SK-N-SH treated with all-trans-retinoic acid at 6 μM for 48 hours (cell line): ENCODE measurements at regions not wholly inside any gene's neighbourhood (a gene's known extent, or its start where the extent isn't known, plus 50 kb on each side); places are given as distances from the start of the nearest gene placed in this dataset.

Source experiments
- ARNTL ChIP-seq: fragments of 450-650 bp; formaldehyde crosslinking; IDR thresholded peaks from 2 replicates; pipeline ENCODE4 v1.5.0; 2020; ENCODE audit warnings: low read depth, mild to moderate bottlenecking, moderate library complexity, borderline replicate concordance
- CSRNP3 ChIP-seq: fragments of 250-450 bp; sonication (Bioruptor Pico); IDR thresholded peaks from 2 replicates; pipeline ENCODE4 v1.5.1; 2021; ENCODE audit warnings: mild to moderate bottlenecking, moderate library complexity
- ISL1 ChIP-seq: fragments of 250-450 bp; sonication (Bioruptor Pico); IDR thresholded peaks from 2 replicates; pipeline ENCODE4 v2.1.2; 2022; ENCODE audit warnings: mild to moderate bottlenecking, moderate library complexity
- RARB ChIP-seq: fragments of 250-450 bp; sonication (Bioruptor Pico); IDR thresholded peaks from 2 replicates; pipeline ENCODE4 v1.8.0; 2021; ENCODE audit warnings: mild to moderate bottlenecking, moderate library complexity
- SNAI2 ChIP-seq: fragments of 250-450 bp; sonication (Bioruptor Pico); IDR thresholded peaks from 2 replicates; pipeline ENCODE4 v1.5.0; 2020; ENCODE audit warnings: mild to moderate bottlenecking, moderate library complexity
- ZC3H10 ChIP-seq: fragments of 250-450 bp; sonication (Bioruptor Pico); IDR thresholded peaks from 2 replicates; pipeline ENCODE4 v1.5.1; 2021; ENCODE audit warnings: mild to moderate bottlenecking, moderate library complexity
- ZFP3 ChIP-seq: fragments of 250-450 bp; sonication (Bioruptor Pico); IDR thresholded peaks from 2 replicates; pipeline ENCODE4 v1.5.0; 2020; ENCODE audit warnings: mild to moderate bottlenecking, moderate library complexity
- ZFP30 ChIP-seq: fragments of 450-650 bp; formaldehyde crosslinking; IDR thresholded peaks from 2 replicates; pipeline ENCODE4 v1.5.0; 2022; ENCODE audit warnings: mild to moderate bottlenecking, moderate library complexity
- ZNF565 ChIP-seq: fragments of 450-650 bp; formaldehyde crosslinking; conservative IDR thresholded peaks from 2 replicates; pipeline ENCODE4 v1.5.0; 2020; ENCODE audit warnings: low read depth, mild to moderate bottlenecking, moderate library complexity
- ZNF8 ChIP-seq: fragments of 450-650 bp; formaldehyde crosslinking; IDR thresholded peaks from 2 replicates; pipeline ENCODE4 v1.5.0; 2020; ENCODE audit warnings: mild to moderate bottlenecking, moderate library complexity
- TF ChIP-seq, protein P1 (sequence below): fragments of 250-450 bp; sonication (Bioruptor Pico); IDR thresholded peaks from 2 replicates; pipeline ENCODE4 v1.5.0; 2020; ENCODE audit warnings: mild to moderate bottlenecking, moderate library complexity
- TF ChIP-seq, protein P2 (sequence below): fragments of 250-450 bp; sonication (Bioruptor Pico); IDR thresholded peaks from 2 replicates; pipeline ENCODE4 v1.8.0; 2020; ENCODE audit warnings: mild to moderate bottlenecking, moderate library complexity, borderline replicate concordance
- TF ChIP-seq, protein P3 (sequence below): fragments of 250-450 bp; sonication (Bioruptor Pico); IDR thresholded peaks from 2 replicates; pipeline ENCODE4 v1.5.1; 2020; ENCODE audit warnings: low read depth, mild to moderate bottlenecking, moderate library complexity

GRCh38 chr13:53131361-53131760 is 102.7 kb downstream of the OLFM4 start:
- TF ChIP-seq SNAI2 (CRISPR knock-in tag) (no peak), ZFP3 (CRISPR knock-in tag) (no peak), CSRNP3 (CRISPR knock-in tag) (no peak), RARB (CRISPR knock-in tag) (no peak), ISL1 (CRISPR knock-in tag) (no peak), ZNF565 (no peak), ZNF8 (no peak), ZFP30 (no peak), ZC3H10 (CRISPR knock-in tag) (no peak), ARNTL (CRISPR knock-in tag) (no peak)
- TF ChIP-seq, protein P1, sequence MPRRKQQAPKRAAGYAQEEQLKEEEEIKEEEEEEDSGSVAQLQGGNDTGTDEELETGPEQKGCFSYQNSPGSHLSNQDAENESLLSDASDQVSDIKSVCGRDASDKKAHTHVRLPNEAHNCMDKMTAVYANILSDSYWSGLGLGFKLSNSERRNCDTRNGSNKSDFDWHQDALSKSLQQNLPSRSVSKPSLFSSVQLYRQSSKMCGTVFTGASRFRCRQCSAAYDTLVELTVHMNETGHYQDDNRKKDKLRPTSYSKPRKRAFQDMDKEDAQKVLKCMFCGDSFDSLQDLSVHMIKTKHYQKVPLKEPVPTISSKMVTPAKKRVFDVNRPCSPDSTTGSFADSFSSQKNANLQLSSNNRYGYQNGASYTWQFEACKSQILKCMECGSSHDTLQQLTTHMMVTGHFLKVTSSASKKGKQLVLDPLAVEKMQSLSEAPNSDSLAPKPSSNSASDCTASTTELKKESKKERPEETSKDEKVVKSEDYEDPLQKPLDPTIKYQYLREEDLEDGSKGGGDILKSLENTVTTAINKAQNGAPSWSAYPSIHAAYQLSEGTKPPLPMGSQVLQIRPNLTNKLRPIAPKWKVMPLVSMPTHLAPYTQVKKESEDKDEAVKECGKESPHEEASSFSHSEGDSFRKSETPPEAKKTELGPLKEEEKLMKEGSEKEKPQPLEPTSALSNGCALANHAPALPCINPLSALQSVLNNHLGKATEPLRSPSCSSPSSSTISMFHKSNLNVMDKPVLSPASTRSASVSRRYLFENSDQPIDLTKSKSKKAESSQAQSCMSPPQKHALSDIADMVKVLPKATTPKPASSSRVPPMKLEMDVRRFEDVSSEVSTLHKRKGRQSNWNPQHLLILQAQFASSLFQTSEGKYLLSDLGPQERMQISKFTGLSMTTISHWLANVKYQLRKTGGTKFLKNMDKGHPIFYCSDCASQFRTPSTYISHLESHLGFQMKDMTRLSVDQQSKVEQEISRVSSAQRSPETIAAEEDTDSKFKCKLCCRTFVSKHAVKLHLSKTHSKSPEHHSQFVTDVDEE (CRISPR knock-in tag): no peak
- TF ChIP-seq, protein P2, sequence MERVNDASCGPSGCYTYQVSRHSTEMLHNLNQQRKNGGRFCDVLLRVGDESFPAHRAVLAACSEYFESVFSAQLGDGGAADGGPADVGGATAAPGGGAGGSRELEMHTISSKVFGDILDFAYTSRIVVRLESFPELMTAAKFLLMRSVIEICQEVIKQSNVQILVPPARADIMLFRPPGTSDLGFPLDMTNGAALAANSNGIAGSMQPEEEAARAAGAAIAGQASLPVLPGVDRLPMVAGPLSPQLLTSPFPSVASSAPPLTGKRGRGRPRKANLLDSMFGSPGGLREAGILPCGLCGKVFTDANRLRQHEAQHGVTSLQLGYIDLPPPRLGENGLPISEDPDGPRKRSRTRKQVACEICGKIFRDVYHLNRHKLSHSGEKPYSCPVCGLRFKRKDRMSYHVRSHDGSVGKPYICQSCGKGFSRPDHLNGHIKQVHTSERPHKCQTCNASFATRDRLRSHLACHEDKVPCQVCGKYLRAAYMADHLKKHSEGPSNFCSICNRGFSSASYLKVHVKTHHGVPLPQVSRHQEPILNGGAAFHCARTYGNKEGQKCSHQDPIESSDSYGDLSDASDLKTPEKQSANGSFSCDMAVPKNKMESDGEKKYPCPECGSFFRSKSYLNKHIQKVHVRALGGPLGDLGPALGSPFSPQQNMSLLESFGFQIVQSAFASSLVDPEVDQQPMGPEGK (CRISPR knock-in tag): no peak
- TF ChIP-seq, protein P3, sequence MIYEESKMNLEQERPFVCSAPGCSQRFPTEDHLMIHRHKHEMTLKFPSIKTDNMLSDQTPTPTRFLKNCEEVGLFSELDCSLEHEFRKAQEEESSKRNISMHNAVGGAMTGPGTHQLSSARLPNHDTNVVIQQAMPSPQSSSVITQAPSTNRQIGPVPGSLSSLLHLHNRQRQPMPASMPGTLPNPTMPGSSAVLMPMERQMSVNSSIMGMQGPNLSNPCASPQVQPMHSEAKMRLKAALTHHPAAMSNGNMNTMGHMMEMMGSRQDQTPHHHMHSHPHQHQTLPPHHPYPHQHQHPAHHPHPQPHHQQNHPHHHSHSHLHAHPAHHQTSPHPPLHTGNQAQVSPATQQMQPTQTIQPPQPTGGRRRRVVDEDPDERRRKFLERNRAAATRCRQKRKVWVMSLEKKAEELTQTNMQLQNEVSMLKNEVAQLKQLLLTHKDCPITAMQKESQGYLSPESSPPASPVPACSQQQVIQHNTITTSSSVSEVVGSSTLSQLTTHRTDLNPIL (CRISPR knock-in tag): no peak
